ENCODE measurements at regions not wholly inside any gene's neighbourhood (a gene's known extent, or its start where the extent isn't known, plus 50 kb on each side); places are given as distances from the start of the nearest gene placed in this dataset.
"Not testable (repeated sequence)": the region's sequence is repeated elsewhere in the genome, so short reads cannot be mapped to it uniquely, and the experiment has no call there.

DNA sequence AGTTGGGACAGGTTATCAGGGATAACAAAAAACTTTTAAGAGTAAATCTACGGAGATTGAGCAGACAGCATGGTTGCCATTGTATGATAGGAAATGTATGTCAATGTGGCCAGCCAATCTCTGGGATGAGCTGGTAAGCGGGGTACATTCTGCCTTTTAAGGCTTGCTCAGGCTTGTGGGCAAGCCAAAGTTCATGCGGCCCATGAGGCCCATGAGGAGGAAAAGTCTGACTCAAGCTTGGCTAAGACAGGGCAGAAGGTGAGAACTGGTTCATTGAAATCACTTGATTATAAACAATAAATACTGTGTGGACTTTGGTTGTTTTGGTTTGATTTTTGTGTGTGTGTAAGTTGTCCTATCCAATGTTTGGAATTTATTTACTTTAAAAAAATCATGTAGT is 997.1 kb downstream of the DNAH5 start:
- TF ChIP-seq, protein P1, sequence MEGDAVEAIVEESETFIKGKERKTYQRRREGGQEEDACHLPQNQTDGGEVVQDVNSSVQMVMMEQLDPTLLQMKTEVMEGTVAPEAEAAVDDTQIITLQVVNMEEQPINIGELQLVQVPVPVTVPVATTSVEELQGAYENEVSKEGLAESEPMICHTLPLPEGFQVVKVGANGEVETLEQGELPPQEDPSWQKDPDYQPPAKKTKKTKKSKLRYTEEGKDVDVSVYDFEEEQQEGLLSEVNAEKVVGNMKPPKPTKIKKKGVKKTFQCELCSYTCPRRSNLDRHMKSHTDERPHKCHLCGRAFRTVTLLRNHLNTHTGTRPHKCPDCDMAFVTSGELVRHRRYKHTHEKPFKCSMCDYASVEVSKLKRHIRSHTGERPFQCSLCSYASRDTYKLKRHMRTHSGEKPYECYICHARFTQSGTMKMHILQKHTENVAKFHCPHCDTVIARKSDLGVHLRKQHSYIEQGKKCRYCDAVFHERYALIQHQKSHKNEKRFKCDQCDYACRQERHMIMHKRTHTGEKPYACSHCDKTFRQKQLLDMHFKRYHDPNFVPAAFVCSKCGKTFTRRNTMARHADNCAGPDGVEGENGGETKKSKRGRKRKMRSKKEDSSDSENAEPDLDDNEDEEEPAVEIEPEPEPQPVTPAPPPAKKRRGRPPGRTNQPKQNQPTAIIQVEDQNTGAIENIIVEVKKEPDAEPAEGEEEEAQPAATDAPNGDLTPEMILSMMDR (IDR thresholded peaks at IDR 0.05): no peak
- ChIA-PET POLR2A (no interaction called here), CTCF (no interaction called here)
- no peaks in the 10 kb centered on the region for H3K36me3 Mint-ChIP-seq (ENCODE audit: low read depth)
- no peaks in the 10 kb centered on the region for H3K4me1 Mint-ChIP-seq
- DNase-seq (no peak), ATAC-seq (ENCODE audit: low read depth) (no peak)
- H3K4me3 Mint-ChIP-seq: no peak overlapping the region
- no peak overlapping the region for H3K27ac Mint-ChIP-seq
- H3K9me3 Mint-ChIP-seq: peaks cover 9% of the 10 kb centered on the region
- H3K27me3 Mint-ChIP-seq: no peaks in the 10 kb centered on the region
- intact Hi-C loops (cut with micrococcal nuclease): no loop called here

DNA sequence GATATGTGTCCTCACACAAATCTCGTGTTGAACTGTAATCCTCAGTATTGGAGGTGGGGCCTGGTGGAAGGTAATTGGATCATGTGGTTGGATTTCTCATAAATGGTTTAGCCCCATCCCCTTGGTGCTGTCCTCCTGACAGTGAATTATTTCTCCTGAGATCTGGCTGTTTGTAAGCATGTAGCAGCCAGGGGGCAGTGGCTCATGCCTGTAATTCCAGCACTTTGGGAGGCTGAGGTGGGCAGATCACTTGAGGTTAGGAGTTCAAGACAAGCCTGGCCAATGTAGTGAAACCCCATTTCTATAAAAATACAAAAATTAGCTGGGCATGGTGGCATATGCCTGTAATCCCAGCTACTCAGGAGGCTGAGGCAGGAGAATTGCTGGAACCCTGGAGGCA is 999.0 kb downstream of the DNAH5 start:
- CTCF ChIA-PET; H3K36me3 Mint-ChIP-seq (ENCODE audit: low read depth); H3K4me3 Mint-ChIP-seq; DNase-seq; H3K27ac Mint-ChIP-seq; intact Hi-C loops (cut with micrococcal nuclease); ATAC-seq (ENCODE audit: low read depth); POLR2A ChIA-PET; H3K27me3 Mint-ChIP-seq; H3K4me1 Mint-ChIP-seq: not testable (repeated sequence)
- peaks cover 14% of the 10 kb centered on the region for H3K9me3 Mint-ChIP-seq

DNA sequence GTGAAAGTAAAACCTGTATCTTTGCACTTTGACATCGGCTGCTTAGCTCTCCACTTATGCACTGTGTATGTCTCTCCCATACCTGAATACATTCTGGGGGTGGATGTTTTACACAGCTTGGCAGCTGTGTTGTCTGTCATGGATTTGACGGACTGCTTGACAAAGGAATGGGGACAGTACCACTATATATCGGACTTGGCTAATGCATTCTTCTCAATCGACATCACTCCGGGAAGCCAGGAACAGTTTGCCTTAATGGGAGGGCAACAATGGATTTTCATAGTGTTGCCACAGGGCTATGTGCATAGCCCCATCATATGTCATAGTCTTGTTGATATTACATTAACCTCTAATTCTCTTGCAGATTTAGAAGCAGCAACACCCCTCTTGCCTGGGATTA is 1008.3 kb downstream of the DNAH5 start:
- Mint-ChIP-seq H3K4me1 (no peaks in the 10 kb centered on the region), H3K9me3 (peaks cover 3% of the 10 kb centered on the region), H3K27me3 (no peaks in the 10 kb centered on the region), H3K4me3 (no peak overlapping the region), H3K36me3 (ENCODE audit: low read depth) (no peaks in the 10 kb centered on the region), H3K27ac (no peak overlapping the region)
- DNase-seq (no peak), ATAC-seq (ENCODE audit: low read depth) (no peak)
- TF ChIP-seq, protein P1 (IDR thresholded peaks at IDR 0.05): no peak
- intact Hi-C loops (cut with micrococcal nuclease): no loop called here
- CTCF ChIA-PET: no interaction called here
- POLR2A ChIA-PET: no interaction called here

DNA sequence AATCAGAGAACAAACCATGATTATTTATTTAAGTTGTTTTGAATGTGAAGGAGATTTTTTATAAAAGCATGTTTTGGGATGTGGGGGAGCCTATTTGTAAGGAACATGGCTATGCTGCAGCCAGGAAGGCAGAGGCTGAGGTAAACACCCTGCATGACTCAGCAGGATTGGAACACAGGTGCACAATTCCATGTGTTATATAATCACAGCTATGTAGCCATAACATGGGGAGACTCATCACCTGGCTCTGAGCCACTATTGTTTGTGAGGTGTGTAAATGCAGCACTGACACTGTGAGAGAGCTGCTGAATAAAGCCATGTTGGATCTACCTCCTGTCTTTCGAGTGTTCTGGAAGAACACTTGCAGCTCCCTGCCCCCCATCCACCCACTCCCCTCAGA is 1009.8 kb downstream of the DNAH5 start:
- Mint-ChIP-seq H3K4me3 (no peak overlapping the region), H3K27ac (no peak overlapping the region), H3K9me3 (peaks cover 2% of the 10 kb centered on the region), H3K4me1 (no peaks in the 10 kb centered on the region), H3K36me3 (ENCODE audit: low read depth) (no peaks in the 10 kb centered on the region), H3K27me3 (no peaks in the 10 kb centered on the region)
- POLR2A ChIA-PET: no interaction called here
- ATAC-seq (ENCODE audit: low read depth): no peak
- intact Hi-C loops (cut with micrococcal nuclease): no loop called here
- DNase-seq: no peak
- TF ChIP-seq, protein P1 (IDR thresholded peaks at IDR 0.05): no peak
- CTCF ChIA-PET: no interaction called here

DNA sequence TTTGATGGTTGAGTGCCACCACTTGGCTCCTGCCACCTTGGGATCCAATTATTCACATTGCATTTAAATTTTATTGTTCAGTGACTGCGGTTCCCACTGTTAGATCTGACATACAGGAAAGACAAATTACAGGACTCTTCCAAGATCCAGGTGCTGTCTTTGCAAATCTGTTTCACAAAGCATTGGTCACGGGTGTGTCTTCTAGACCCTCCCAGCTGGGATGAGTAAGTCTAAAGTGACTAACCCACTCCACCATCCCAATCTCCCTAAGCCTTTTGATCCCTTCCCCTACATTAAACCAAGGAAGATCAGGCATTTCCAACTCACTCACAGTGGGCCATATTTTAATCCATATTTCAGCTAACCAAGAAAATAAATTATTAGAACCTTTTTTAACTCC is 1016.3 kb upstream of the CTNND2 start:
- ChIA-PET CTCF (no interaction called here), POLR2A (no interaction called here)
- Mint-ChIP-seq H3K36me3 (ENCODE audit: low read depth) (no peaks in the 10 kb centered on the region), H3K9me3 (peaks cover 11% of the 10 kb centered on the region), H3K27me3 (no peaks in the 10 kb centered on the region), H3K4me3 (no peak overlapping the region), H3K4me1 (no peaks in the 10 kb centered on the region), H3K27ac (no peak overlapping the region)
- intact Hi-C loops (cut with micrococcal nuclease): no loop called here
- DNase-seq: no peak
- TF ChIP-seq, protein P1 (IDR thresholded peaks at IDR 0.05): no peak
- no peak for ATAC-seq (ENCODE audit: low read depth)

DNA sequence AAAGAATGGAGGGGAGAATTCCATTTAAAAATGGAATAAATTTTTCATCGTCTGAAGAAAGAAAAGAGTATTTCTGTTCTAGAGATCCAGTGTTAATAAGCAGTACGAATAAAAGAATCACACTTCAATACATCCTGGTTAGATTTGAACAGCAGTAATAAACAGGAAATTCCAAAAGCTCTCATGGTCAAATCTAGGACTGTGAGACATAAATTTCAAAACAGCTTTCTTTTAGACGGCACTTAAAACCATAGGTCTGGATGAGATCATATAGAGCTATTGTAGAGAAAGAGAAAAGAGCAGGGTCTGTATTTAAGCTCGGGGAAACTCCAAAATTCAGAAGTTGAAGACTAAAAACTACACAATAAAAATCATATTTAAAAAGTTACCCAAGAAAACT is 1006.9 kb upstream of the CTNND2 start:
- H3K27me3 Mint-ChIP-seq: no peaks in the 10 kb centered on the region
- H3K27ac Mint-ChIP-seq: no peak overlapping the region
- intact Hi-C loops (cut with micrococcal nuclease): no loop called here
- CTCF ChIA-PET: no interaction called here
- H3K4me1 Mint-ChIP-seq: no peaks in the 10 kb centered on the region
- TF ChIP-seq, protein P1 (IDR thresholded peaks at IDR 0.05): no peak
- DNase-seq (no peak), ATAC-seq (ENCODE audit: low read depth) (no peak)
- peaks cover 7% of the 10 kb centered on the region for H3K9me3 Mint-ChIP-seq
- no peak overlapping the region for H3K4me3 Mint-ChIP-seq
- H3K36me3 Mint-ChIP-seq (ENCODE audit: low read depth): no peaks in the 10 kb centered on the region
- POLR2A ChIA-PET: no interaction called here

All from activated B cell treated with CpG ODN at 0.5 μM for 24 hours (primary cell).